ENCODE measurements at regions not wholly inside any gene's neighbourhood (a gene's known extent, or its start where the extent isn't known, plus 50 kb on each side); places are given as distances from the start of the nearest gene placed in this dataset.
"Not testable (repeated sequence)": the region's sequence is repeated elsewhere in the genome, so short reads cannot be mapped to it uniquely, and the experiment has no call there.

GRCh38 chr6:11486959-11487358 is 50.6 kb upstream of the TMEM170B start:
- peaks cover 3% of the 10 kb centered on the region for H3K4me1 ChIP-seq (ENCODE audit: insufficient read depth, low read length)
- H3K9me3 ChIP-seq (ENCODE audit: low read depth, low read length), result no peaks in the 10 kb centered on the region
- no peak overlapping the region for H3K4me3 ChIP-seq (ENCODE audit: low read length)
- H3K27me3 ChIP-seq (ENCODE audit: insufficient read depth, low read length), result no peaks in the 10 kb centered on the region

GRCh38 chr6:11486486-11486885 is 51.1 kb upstream of the TMEM170B start:
- no peaks in the 10 kb centered on the region for H3K27me3 ChIP-seq (ENCODE audit: insufficient read depth, low read length)
- H3K4me1 ChIP-seq (ENCODE audit: insufficient read depth, low read length), result no peaks in the 10 kb centered on the region
- H3K4me3 ChIP-seq (ENCODE audit: low read length), result no peak overlapping the region
- H3K9me3 ChIP-seq (ENCODE audit: low read depth, low read length), result no peaks in the 10 kb centered on the region

GRCh38 chr6:11486051-11486450 is 51.5 kb upstream of the TMEM170B start:
- no peaks in the 10 kb centered on the region for H3K4me1 ChIP-seq (ENCODE audit: insufficient read depth, low read length)
- no peaks in the 10 kb centered on the region for H3K27me3 ChIP-seq (ENCODE audit: insufficient read depth, low read length)
- H3K4me3 ChIP-seq (ENCODE audit: low read length), result no peak overlapping the region
- H3K9me3 ChIP-seq (ENCODE audit: low read depth, low read length), result no peaks in the 10 kb centered on the region

- no peaks in the 10 kb centered on the region for H3K4me1 ChIP-seq (ENCODE audit: insufficient read depth, low read length)
- H3K9me3 ChIP-seq (ENCODE audit: low read depth, low read length), result no peaks in the 10 kb centered on the region
- H3K4me3 ChIP-seq (ENCODE audit: low read length), result no peak overlapping the region
- H3K27me3 ChIP-seq (ENCODE audit: insufficient read depth, low read length), result no peaks in the 10 kb centered on the region
Observed at GRCh38 chr6:11485271-11485670, 52.3 kb upstream of the TMEM170B start.

- Histone ChIP-seq H3K4me1 (ENCODE audit: insufficient read depth, low read length) (no peaks in the 10 kb centered on the region), H3K9me3 (ENCODE audit: low read depth, low read length) (no peaks in the 10 kb centered on the region), H3K27me3 (ENCODE audit: insufficient read depth, low read length) (no peaks in the 10 kb centered on the region), H3K4me3 (ENCODE audit: low read length) (no peak overlapping the region)
Observed at GRCh38 chr6:11484441-11484840, 53.1 kb upstream of the TMEM170B start.

GRCh38 chr6:11482616-11483015 is 54.9 kb upstream of the TMEM170B start:
- Histone ChIP-seq H3K27me3 (ENCODE audit: insufficient read depth, low read length) (no peaks in the 10 kb centered on the region), H3K4me1 (ENCODE audit: insufficient read depth, low read length) (no peaks in the 10 kb centered on the region), H3K4me3 (ENCODE audit: low read length) (no peak overlapping the region), H3K9me3 (ENCODE audit: low read depth, low read length) (no peaks in the 10 kb centered on the region)

- Histone ChIP-seq H3K9me3 (ENCODE audit: low read depth, low read length) (no peaks in the 10 kb centered on the region), H3K4me1 (ENCODE audit: insufficient read depth, low read length) (no peaks in the 10 kb centered on the region), H3K4me3 (ENCODE audit: low read length) (no peak overlapping the region), H3K27me3 (ENCODE audit: insufficient read depth, low read length) (no peaks in the 10 kb centered on the region)
Observed at GRCh38 chr6:11480541-11480940, 57.0 kb upstream of the TMEM170B start.

- Histone ChIP-seq H3K4me3 (ENCODE audit: low read length) (no peak overlapping the region), H3K27me3 (ENCODE audit: insufficient read depth, low read length) (no peaks in the 10 kb centered on the region), H3K9me3 (ENCODE audit: low read depth, low read length) (no peaks in the 10 kb centered on the region), H3K4me1 (ENCODE audit: insufficient read depth, low read length) (no peaks in the 10 kb centered on the region)
Observed at GRCh38 chr6:11479296-11479695, 58.3 kb upstream of the TMEM170B start.

GRCh38 chr6:11478586-11478985 is 59.0 kb upstream of the TMEM170B start:
- Histone ChIP-seq H3K4me1 (ENCODE audit: insufficient read depth, low read length) (no peaks in the 10 kb centered on the region), H3K4me3 (ENCODE audit: low read length) (no peak overlapping the region), H3K9me3 (ENCODE audit: low read depth, low read length) (no peaks in the 10 kb centered on the region), H3K27me3 (ENCODE audit: insufficient read depth, low read length) (no peaks in the 10 kb centered on the region)

GRCh38 chr6:11475016-11475415 is 62.5 kb upstream of the TMEM170B start:
- no peaks in the 10 kb centered on the region for H3K4me1 ChIP-seq (ENCODE audit: insufficient read depth, low read length)
- H3K4me3 ChIP-seq (ENCODE audit: low read length), result no peak overlapping the region
- H3K9me3 ChIP-seq (ENCODE audit: low read depth, low read length), result no peaks in the 10 kb centered on the region
- no peaks in the 10 kb centered on the region for H3K27me3 ChIP-seq (ENCODE audit: insufficient read depth, low read length)

- H3K4me3 ChIP-seq (ENCODE audit: low read length), result no peak overlapping the region
- H3K9me3 ChIP-seq (ENCODE audit: low read depth, low read length), result no peaks in the 10 kb centered on the region
- H3K4me1 ChIP-seq (ENCODE audit: insufficient read depth, low read length), result peaks cover 4% of the 10 kb centered on the region
- H3K27me3 ChIP-seq (ENCODE audit: insufficient read depth, low read length), result no peaks in the 10 kb centered on the region
Observed at GRCh38 chr6:11473008-11473740, 64.4 kb upstream of the TMEM170B start.

- Histone ChIP-seq H3K27me3 (ENCODE audit: insufficient read depth, low read length) (no peaks in the 10 kb centered on the region), H3K4me1 (ENCODE audit: insufficient read depth, low read length) (peaks cover 4% of the 10 kb centered on the region), H3K9me3 (ENCODE audit: low read depth, low read length) (no peaks in the 10 kb centered on the region), H3K4me3 (ENCODE audit: low read length) (no peak overlapping the region)
Observed at GRCh38 chr6:11471261-11471660, 66.3 kb upstream of the TMEM170B start.

- Histone ChIP-seq H3K27me3 (ENCODE audit: insufficient read depth, low read length) (no peaks in the 10 kb centered on the region), H3K4me1 (ENCODE audit: insufficient read depth, low read length) (peaks cover 4% of the 10 kb centered on the region), H3K9me3 (ENCODE audit: low read depth, low read length) (no peaks in the 10 kb centered on the region), H3K4me3 (ENCODE audit: low read length) (no peak overlapping the region)
Observed at GRCh38 chr6:11469684-11470083, 67.9 kb upstream of the TMEM170B start.

GRCh38 chr6:11468271-11468670 is 69.3 kb upstream of the TMEM170B start:
- H3K9me3 ChIP-seq (ENCODE audit: low read depth, low read length); H3K4me3 ChIP-seq (ENCODE audit: low read length); H3K27me3 ChIP-seq (ENCODE audit: insufficient read depth, low read length): not testable (repeated sequence)
- H3K4me1 ChIP-seq (ENCODE audit: insufficient read depth, low read length), result peaks cover 10% of the 10 kb centered on the region

GRCh38 chr6:11467364-11467763 is 70.2 kb upstream of the TMEM170B start:
- Histone ChIP-seq H3K9me3 (ENCODE audit: low read depth, low read length) (no peaks in the 10 kb centered on the region), H3K4me3 (ENCODE audit: low read length) (no peak overlapping the region), H3K4me1 (ENCODE audit: insufficient read depth, low read length) (peaks cover 19% of the 10 kb centered on the region), H3K27me3 (ENCODE audit: insufficient read depth, low read length) (no peaks in the 10 kb centered on the region)

GRCh38 chr6:11463398-11463780 is 74.2 kb upstream of the TMEM170B start:
- peaks cover 50% of the 10 kb centered on the region for H3K4me1 ChIP-seq (ENCODE audit: insufficient read depth, low read length)
- H3K9me3 ChIP-seq (ENCODE audit: low read depth, low read length), result no peaks in the 10 kb centered on the region
- no peaks in the 10 kb centered on the region for H3K27me3 ChIP-seq (ENCODE audit: insufficient read depth, low read length)
- H3K4me3 ChIP-seq (ENCODE audit: low read length), result no peak overlapping the region
